GM21515 (cell line): ENCODE measurements at regions not wholly inside any gene's neighbourhood (a gene's known extent, or its start where the extent isn't known, plus 50 kb on each side); places are given as distances from the start of the nearest gene placed in this dataset.
"Not testable (repeated sequence)": the region's sequence is repeated elsewhere in the genome, so short reads cannot be mapped to it uniquely, and the experiment has no call there.

Experiments
- ATAC-seq: cut with Tn5 transposase; IDR thresholded peaks from one replicate; pipeline ENCODE4 v1.9.1; 2021; ENCODE audit not compliant: unreplicated experiment

- ATAC-seq, result no peak
Observed at GRCh38 chr16:58862334-58863021, 128.4 kb upstream of the GOT2 start.

- ATAC-seq, result no peak
Observed at GRCh38 chr16:58859958-58860669, 126.0 kb upstream of the GOT2 start.

GRCh38 chr16:58858577-58858976 lies 124.5 kb upstream of the GOT2 start:
- not testable (repeated sequence) for ATAC-seq

GRCh38 chr16:58855291-58855863 lies 121.3 kb upstream of the GOT2 start:
- ATAC-seq, result no peak

GRCh38 chr16:58853854-58854791 lies 120.0 kb upstream of the GOT2 start:
- peak; percentile 68 for ATAC-seq

- ATAC-seq, result no peak
Observed at GRCh38 chr16:58850678-58851020, 116.5 kb upstream of the GOT2 start.

- no peak for ATAC-seq
Observed at GRCh38 chr16:58850019-58850677, 116.0 kb upstream of the GOT2 start.

GRCh38 chr16:58848662-58849002 lies 114.5 kb upstream of the GOT2 start:
- no peak for ATAC-seq

GRCh38 chr16:58847902-58848661 lies 114.0 kb upstream of the GOT2 start:
- no peak for ATAC-seq

- not testable (repeated sequence) for ATAC-seq
Observed at GRCh38 chr16:58846226-58846625, 112.1 kb upstream of the GOT2 start.

- ATAC-seq, result no peak
Observed at GRCh38 chr16:58843675-58844074, 109.6 kb upstream of the GOT2 start.

- no peak for ATAC-seq
Observed at GRCh38 chr16:58842746-58843145, 108.6 kb upstream of the GOT2 start.

GRCh38 chr16:58842156-58842555 lies 108.0 kb upstream of the GOT2 start:
- ATAC-seq, result no peak

GRCh38 chr16:58837950-58838349 lies 103.8 kb upstream of the GOT2 start:
- no peak for ATAC-seq

GRCh38 chr16:58836427-58836826 lies 102.3 kb upstream of the GOT2 start:
- no peak for ATAC-seq

GRCh38 chr16:58832386-58832895 lies 98.3 kb upstream of the GOT2 start:
- no peak for ATAC-seq

GRCh38 chr16:58831386-58831785 lies 97.3 kb upstream of the GOT2 start:
- no peak for ATAC-seq

- ATAC-seq, result no peak
Observed at GRCh38 chr16:58828901-58829545, 94.9 kb upstream of the GOT2 start.

- no peak for ATAC-seq
Observed at GRCh38 chr16:58824201-58824600, 90.1 kb upstream of the GOT2 start.
